ENCODE measurements at regions not wholly inside any gene's neighbourhood (a gene's known extent, or its start where the extent isn't known, plus 50 kb on each side); places are given as distances from the start of the nearest gene placed in this dataset.

DNA sequence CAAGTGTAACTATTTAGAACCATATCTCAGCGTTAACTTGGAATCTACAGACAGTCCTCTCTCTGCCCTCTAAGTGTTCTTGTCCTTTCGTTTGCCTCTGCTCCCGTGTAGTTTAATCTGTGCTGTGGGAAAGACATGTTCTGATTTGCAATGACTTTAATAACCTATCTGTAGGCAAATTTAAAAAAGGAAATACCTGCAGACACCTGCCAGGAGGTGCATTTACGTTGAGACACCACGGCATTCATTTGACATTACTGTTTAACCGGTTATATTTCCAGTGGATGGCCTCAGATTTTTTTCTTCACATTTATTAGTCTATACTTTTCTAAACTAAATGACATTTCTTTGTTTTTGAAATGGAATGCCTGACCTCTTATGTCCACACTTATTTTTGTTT is 997.9 kb upstream of the PCDH7 start:
- Histone ChIP-seq H3K9ac (no peak overlapping the region), H2AFZ (no peak overlapping the region), H3K9me3 (ENCODE audit: low read depth) (no peaks in the 10 kb centered on the region), H3F3A (ENCODE audit: insufficient read depth) (no peaks in the 10 kb centered on the region), H3K4me3 (no peak overlapping the region), H3K4me2 (ENCODE audit: unreplicated experiment) (no peak overlapping the region), H3K4me1 (ENCODE audit: insufficient read depth) (no peaks in the 10 kb centered on the region), H3K36me3 (ENCODE audit: low read depth) (no peaks in the 10 kb centered on the region), H3K27me3 (replicated peaks; ENCODE audit: insufficient read depth) (no peaks in the 10 kb centered on the region), H3K9me2 (ENCODE audit: insufficient read depth) (no peaks in the 10 kb centered on the region), H4K20me1 (ENCODE audit: insufficient read depth) (no peaks in the 10 kb centered on the region), H3K27ac (no peak overlapping the region), H3K79me2 (ENCODE audit: insufficient read depth) (no peaks in the 10 kb centered on the region)
- no peak for TF ChIP-seq EZH2phosphoT487 (IDR thresholded peaks at IDR 0.05; ENCODE audit: insufficient read depth, low read depth)
- no peak for TF ChIP-seq EZH2 (IDR thresholded peaks at IDR 0.05; ENCODE audit: insufficient read depth, poor library complexity, severe bottlenecking)
- WGBS, 2 experiments (ENCODE audit: low coverage in 1 of 2, low lambda C conversion rate in 2 of 2, missing lambda C conversion rate in 2 of 2), result 31 to 35% methylated on average over 6 of the region's 6 CpGs
- in situ Hi-C loops (cut with MboI), result no loop called here
- DNase-seq, result no peak

DNA sequence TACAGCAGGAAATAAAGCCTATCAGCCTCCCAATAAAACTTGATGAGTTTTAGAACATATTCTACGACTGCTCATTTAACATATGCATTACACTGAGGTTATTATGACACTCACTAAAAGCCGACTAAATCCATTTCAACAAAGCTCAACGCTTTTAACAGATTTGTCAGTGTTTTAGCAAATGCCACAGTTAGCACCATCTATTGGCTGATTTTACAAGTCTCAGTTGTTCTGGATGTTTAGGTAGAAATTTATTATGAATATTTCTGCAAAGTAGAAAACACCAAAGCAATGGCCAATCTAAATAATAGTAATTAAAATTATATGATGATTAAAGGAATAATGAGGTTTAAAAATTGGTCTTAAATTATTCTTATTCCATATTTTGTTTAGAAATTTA is 993.2 kb upstream of the PCDH7 start:
- Histone ChIP-seq H3K36me3 (ENCODE audit: low read depth) (no peaks in the 10 kb centered on the region), H3K79me2 (ENCODE audit: insufficient read depth) (no peaks in the 10 kb centered on the region), H4K20me1 (ENCODE audit: insufficient read depth) (no peaks in the 10 kb centered on the region), H3F3A (ENCODE audit: insufficient read depth) (no peaks in the 10 kb centered on the region), H2AFZ (no peak overlapping the region), H3K27ac (no peak overlapping the region), H3K9ac (no peak overlapping the region), H3K4me2 (ENCODE audit: unreplicated experiment) (no peak overlapping the region), H3K9me2 (ENCODE audit: insufficient read depth) (no peaks in the 10 kb centered on the region), H3K9me3 (ENCODE audit: low read depth) (no peaks in the 10 kb centered on the region), H3K4me1 (ENCODE audit: insufficient read depth) (no peaks in the 10 kb centered on the region), H3K4me3 (no peak overlapping the region), H3K27me3 (replicated peaks; ENCODE audit: insufficient read depth) (no peaks in the 10 kb centered on the region)
- WGBS, 2 experiments (ENCODE audit: low coverage in 1 of 2, low lambda C conversion rate in 2 of 2, missing lambda C conversion rate in 2 of 2), result 14 to 17% methylated on average over 3 of the region's 3 CpGs
- in situ Hi-C loops (cut with MboI), result no loop called here
- DNase-seq, result no peak
- TF ChIP-seq EZH2 (IDR thresholded peaks at IDR 0.05; ENCODE audit: insufficient read depth, poor library complexity, severe bottlenecking) (no peak), EZH2phosphoT487 (IDR thresholded peaks at IDR 0.05; ENCODE audit: insufficient read depth, low read depth) (no peak)

DNA sequence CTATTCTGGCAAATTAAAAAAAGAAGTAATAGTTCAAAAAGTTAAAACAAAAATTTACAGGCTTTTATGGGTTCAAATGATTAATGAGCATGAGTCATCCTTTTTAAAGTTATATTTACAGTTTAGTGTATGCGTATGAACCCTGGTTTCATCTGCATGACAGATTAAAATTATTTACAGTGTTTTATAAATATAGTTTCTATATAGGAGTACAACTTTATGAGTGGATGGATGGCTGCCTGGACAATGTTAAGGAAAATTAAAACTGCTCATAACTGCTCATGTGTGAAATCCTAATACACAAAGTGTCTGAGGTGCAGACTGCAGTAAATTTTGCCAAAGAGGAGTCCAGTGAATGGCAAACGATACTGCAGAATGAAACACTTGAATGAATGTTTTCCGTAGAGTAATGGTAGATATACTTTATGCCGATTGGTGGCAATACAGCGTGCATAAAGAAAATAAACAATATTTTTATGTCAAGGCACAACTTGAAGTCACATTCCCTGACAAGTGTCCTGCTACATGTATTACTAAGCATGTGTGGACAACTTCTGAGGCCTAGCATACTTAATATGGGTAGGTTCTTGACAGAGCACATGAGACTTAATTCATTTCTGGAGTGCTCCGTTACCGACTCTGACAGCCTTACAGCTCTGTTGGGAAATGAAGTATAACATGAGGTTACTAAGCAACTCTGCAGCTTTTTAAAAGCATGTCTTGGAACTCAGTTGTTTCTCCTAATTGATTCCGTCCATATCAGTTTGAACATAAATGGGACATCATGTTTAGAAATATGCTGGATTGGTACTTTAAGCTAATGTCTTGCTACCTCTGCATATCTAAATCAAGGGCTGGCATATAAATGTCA is 985.6 kb upstream of the PCDH7 start:
- Histone ChIP-seq H4K20me1 (ENCODE audit: insufficient read depth) (no peaks in the 10 kb centered on the region), H3K36me3 (ENCODE audit: low read depth) (no peaks in the 10 kb centered on the region), H3K9me2 (ENCODE audit: insufficient read depth) (no peaks in the 10 kb centered on the region), H2AFZ (no peak overlapping the region), H3K27me3 (replicated peaks; ENCODE audit: insufficient read depth) (no peaks in the 10 kb centered on the region), H3K9ac (no peak overlapping the region), H3K27ac (no peak overlapping the region), H3F3A (ENCODE audit: insufficient read depth) (no peaks in the 10 kb centered on the region), H3K9me3 (ENCODE audit: low read depth) (no peaks in the 10 kb centered on the region), H3K4me3 (no peak overlapping the region), H3K4me2 (ENCODE audit: unreplicated experiment) (no peak overlapping the region), H3K79me2 (ENCODE audit: insufficient read depth) (no peaks in the 10 kb centered on the region), H3K4me1 (ENCODE audit: insufficient read depth) (no peaks in the 10 kb centered on the region)
- TF ChIP-seq EZH2phosphoT487 (IDR thresholded peaks at IDR 0.05; ENCODE audit: insufficient read depth, low read depth), result no peak
- no peak for TF ChIP-seq EZH2 (IDR thresholded peaks at IDR 0.05; ENCODE audit: insufficient read depth, poor library complexity, severe bottlenecking)
- in situ Hi-C loops (cut with MboI), result no loop called here
- DNase-seq, result no peak
- 32 to 36% methylated on average over 8 of the region's 8 CpGs for WGBS, 2 experiments (ENCODE audit: low coverage in 1 of 2, low lambda C conversion rate in 2 of 2, missing lambda C conversion rate in 2 of 2)

DNA sequence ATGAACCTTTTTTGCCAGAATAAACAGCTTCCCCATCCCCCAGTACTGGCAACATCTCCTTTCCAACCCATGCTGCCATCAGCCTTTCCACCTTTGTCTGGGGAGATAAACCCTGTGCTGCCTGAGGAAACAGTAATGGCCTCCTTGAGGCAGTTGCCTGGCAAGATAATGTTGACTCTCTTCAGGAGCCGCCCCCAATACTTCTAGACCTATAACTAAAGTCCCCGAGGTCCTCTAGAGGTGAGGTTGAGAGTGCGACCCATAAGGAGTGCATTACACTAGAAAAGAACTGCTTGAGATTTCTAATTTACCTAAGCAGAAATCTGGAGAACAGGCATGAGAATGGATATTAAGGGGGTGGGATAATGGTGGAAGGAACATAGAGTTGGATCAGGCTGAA is 963.2 kb upstream of the PCDH7 start:
- in situ Hi-C loops (cut with MboI), result no loop called here
- 32 to 35% methylated on average over 3 of the region's 3 CpGs for WGBS, 2 experiments (ENCODE audit: low coverage in 1 of 2, low lambda C conversion rate in 2 of 2, missing lambda C conversion rate in 2 of 2)
- TF ChIP-seq EZH2 (IDR thresholded peaks at IDR 0.05; ENCODE audit: insufficient read depth, poor library complexity, severe bottlenecking) (no peak), EZH2phosphoT487 (IDR thresholded peaks at IDR 0.05; ENCODE audit: insufficient read depth, low read depth) (no peak)

More for the DNA sequence above, 963.2 kb upstream of the PCDH7 start:
- Histone ChIP-seq H2AFZ (no peak overlapping the region), H3F3A (ENCODE audit: insufficient read depth) (no peaks in the 10 kb centered on the region), H3K27me3 (replicated peaks; ENCODE audit: insufficient read depth) (no peaks in the 10 kb centered on the region), H3K4me1 (ENCODE audit: insufficient read depth) (no peaks in the 10 kb centered on the region), H3K9me3 (ENCODE audit: low read depth) (no peaks in the 10 kb centered on the region), H3K9ac (no peak overlapping the region), H3K79me2 (ENCODE audit: insufficient read depth) (no peaks in the 10 kb centered on the region), H3K4me2 (ENCODE audit: unreplicated experiment) (no peak overlapping the region), H3K9me2 (ENCODE audit: insufficient read depth) (no peaks in the 10 kb centered on the region), H3K27ac (no peak overlapping the region), H3K36me3 (ENCODE audit: low read depth) (no peaks in the 10 kb centered on the region), H3K4me3 (no peak overlapping the region), H4K20me1 (ENCODE audit: insufficient read depth) (no peaks in the 10 kb centered on the region)
- no peak for DNase-seq
